PFSK-1 (cell line): ENCODE measurements at regions not wholly inside any gene's neighbourhood (a gene's known extent, or its start where the extent isn't known, plus 50 kb on each side); places are given as distances from the start of the nearest gene placed in this dataset.

Experiments used
- FOXP2 ChIP-seq: optimal IDR thresholded peaks from 2 replicates; pipeline ENCODE3; 2011; ENCODE audit warnings: borderline replicate concordance, control low read depth, inconsistent platforms; ENCODE audit not compliant: insufficient read depth; ENCODE audit errors: extremely low read length, extremely low read depth
- POLR2AphosphoS5 ChIP-seq: IDR thresholded peaks from 2 replicates; pipeline ENCODE4 v1.6.1; 2012; ENCODE audit warnings: low read depth, mild to moderate bottlenecking, control low read depth, low read length, moderate library complexity
- SIN3A ChIP-seq: IDR thresholded peaks from 2 replicates; pipeline ENCODE4 v1.6.1; 2012; ENCODE audit warnings: mild to moderate bottlenecking, low read length, moderate library complexity, borderline replicate concordance; ENCODE audit not compliant: insufficient read depth
- TAF1 ChIP-seq: IDR thresholded peaks from 2 replicates; pipeline ENCODE4 v1.6.1; 2012; ENCODE audit warnings: low read length, control low read depth, borderline replicate concordance; ENCODE audit not compliant: insufficient read depth
- TF ChIP-seq, protein P1 (sequence below), 2 experiments: IDR thresholded peaks; 2 replicates each; pipeline versions ENCODE4 v1.6.1 to v1.8.0; 2011 to 2012; ENCODE audit warnings: low read depth in 2 of 2, low read length in 2 of 2, control low read depth in 1 of 2, inconsistent platforms in 1 of 2, mild to moderate bottlenecking in 1 of 2, moderate library complexity in 1 of 2; ENCODE audit not compliant: insufficient read depth in 1 of 2

DNA sequence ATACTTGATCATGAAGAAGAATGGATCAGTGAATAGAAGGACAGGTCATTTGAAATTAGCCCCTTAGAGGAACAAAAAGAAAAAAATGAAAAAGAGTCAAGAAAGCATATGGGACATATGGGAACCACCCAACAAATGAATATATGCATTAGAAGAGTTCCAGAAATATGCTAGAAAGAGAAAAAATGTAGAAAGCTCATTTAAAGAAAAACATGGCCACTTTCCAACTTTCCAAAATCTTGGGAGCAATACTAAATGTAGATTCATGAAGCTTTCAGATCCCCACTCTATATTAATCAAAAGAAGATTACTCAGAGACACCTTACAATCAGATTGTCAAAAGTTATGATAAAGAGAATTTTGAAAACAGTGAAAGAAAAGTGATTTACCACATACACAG lies 334.8 kb upstream of the NMUR2 start:
- TF ChIP-seq FOXP2 (no peak), TAF1 (no peak), POLR2AphosphoS5 (no peak), SIN3A (no peak)
- TF ChIP-seq, protein P1, sequence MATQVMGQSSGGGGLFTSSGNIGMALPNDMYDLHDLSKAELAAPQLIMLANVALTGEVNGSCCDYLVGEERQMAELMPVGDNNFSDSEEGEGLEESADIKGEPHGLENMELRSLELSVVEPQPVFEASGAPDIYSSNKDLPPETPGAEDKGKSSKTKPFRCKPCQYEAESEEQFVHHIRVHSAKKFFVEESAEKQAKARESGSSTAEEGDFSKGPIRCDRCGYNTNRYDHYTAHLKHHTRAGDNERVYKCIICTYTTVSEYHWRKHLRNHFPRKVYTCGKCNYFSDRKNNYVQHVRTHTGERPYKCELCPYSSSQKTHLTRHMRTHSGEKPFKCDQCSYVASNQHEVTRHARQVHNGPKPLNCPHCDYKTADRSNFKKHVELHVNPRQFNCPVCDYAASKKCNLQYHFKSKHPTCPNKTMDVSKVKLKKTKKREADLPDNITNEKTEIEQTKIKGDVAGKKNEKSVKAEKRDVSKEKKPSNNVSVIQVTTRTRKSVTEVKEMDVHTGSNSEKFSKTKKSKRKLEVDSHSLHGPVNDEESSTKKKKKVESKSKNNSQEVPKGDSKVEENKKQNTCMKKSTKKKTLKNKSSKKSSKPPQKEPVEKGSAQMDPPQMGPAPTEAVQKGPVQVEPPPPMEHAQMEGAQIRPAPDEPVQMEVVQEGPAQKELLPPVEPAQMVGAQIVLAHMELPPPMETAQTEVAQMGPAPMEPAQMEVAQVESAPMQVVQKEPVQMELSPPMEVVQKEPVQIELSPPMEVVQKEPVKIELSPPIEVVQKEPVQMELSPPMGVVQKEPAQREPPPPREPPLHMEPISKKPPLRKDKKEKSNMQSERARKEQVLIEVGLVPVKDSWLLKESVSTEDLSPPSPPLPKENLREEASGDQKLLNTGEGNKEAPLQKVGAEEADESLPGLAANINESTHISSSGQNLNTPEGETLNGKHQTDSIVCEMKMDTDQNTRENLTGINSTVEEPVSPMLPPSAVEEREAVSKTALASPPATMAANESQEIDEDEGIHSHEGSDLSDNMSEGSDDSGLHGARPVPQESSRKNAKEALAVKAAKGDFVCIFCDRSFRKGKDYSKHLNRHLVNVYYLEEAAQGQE (IDR thresholded peaks at IDR 0.05; ENCODE audit: insufficient read depth in 1 of 2, low read depth in 2 of 2, low read length in 2 of 2) = no peak

DNA sequence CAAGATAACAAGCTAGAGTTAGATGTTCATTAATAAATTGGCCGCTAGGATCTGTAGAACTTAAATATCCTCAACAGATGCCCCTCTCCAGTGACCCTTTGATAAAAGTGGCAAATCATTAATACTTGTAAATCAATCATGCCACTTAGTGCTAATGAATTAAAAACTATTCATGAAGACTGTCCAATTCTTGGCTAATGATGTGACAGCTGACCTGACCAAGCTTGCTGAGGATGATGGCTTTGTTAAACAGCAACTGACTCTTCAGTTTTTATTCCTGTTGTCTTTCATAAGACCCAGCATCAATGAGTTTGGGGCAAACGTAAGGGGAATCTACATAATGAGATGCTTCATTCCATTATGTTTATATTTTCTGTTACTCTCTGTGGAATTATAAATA lies 396.8 kb upstream of the NMUR2 start:
- TF ChIP-seq TAF1 (no peak), SIN3A (no peak), POLR2AphosphoS5 (no peak), FOXP2 (no peak)
- TF ChIP-seq, protein P1 (IDR thresholded peaks at IDR 0.05; ENCODE audit: insufficient read depth in 1 of 2, low read depth in 2 of 2, low read length in 2 of 2) = no peak

DNA sequence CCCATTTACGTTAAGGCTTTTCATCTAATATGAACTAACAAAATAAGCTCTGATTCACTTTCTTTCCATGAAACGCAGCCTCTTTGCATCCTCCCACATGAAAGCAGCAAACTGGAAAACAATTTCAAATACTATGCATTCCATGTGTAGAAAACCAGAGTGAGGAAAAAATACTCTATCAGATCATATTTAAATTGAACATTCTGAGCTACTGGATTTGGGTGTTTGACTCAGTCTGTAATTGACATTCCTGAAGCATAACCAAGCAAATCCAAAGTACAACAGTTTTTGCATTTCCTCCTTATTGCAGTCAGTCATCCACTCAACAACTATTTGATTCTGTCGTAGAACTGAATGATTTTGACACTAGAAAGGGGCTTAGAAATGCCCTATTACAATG lies 399.1 kb upstream of the NMUR2 start:
- TF ChIP-seq POLR2AphosphoS5 = no peak
- TF ChIP-seq TAF1 = no peak
- no peak for TF ChIP-seq SIN3A
- TF ChIP-seq FOXP2 = no peak
- TF ChIP-seq, protein P1 (IDR thresholded peaks at IDR 0.05; ENCODE audit: insufficient read depth in 1 of 2, low read depth in 2 of 2, low read length in 2 of 2) = no peak

DNA sequence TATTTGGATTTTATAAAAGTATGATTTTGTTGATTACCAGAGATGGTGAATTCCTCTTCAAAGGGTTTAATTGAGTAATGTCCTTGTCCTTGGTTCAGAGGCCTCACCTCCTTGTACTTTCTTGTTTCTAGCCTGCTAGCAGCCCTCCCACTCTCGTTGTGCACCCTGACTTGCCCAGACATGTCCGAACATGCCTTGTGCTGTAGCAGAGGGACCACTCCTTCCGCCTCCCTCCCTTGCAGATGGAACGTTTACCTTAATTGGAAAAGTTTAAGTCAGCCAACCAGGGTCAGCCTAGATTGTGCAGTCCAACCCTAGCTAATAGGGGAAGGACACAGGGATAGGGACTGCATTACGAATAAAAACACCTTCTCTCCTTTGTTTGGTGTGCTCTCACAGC lies 406.9 kb upstream of the NMUR2 start:
- TF ChIP-seq TAF1 (no peak), POLR2AphosphoS5 (no peak), SIN3A (no peak), FOXP2 (no peak)
- TF ChIP-seq, protein P1 (IDR thresholded peaks at IDR 0.05; ENCODE audit: insufficient read depth in 1 of 2, low read depth in 2 of 2, low read length in 2 of 2) = no peak

DNA sequence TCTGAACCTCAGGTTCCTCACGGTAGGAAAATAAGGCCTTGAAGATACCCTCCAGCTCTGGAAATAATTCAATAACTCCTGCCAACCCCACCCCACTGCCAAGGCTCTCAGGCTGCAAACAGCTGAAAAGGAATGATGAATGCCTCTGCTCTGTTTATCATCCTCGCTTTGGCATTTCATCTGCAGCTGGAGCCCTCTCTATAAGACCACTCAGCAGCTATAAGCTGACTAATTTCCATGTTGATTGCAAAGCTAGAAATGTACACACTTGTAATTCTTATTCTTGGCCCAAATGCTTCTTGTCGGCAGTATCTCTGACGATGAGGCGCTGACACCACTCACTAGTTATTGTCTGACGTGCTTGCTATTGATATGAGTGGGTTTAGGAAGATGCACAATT lies 408.4 kb upstream of the NMUR2 start:
- TF ChIP-seq SIN3A (no peak), POLR2AphosphoS5 (no peak)
